NCI-H2227 (cell line): ENCODE measurements at regions not wholly inside any gene's neighbourhood (a gene's known extent, or its start where the extent isn't known, plus 50 kb on each side); places are given as distances from the start of the nearest gene placed in this dataset.

Experiments
- DNase-seq: peaks from one replicate; lab custom pipeline; 2025; ENCODE audit not compliant: unreplicated experiment; lab: John Stamatoyannopoulos, UW

GRCh38 chr2:7950035-7950612 is 731.7 kb upstream of the ID2 start:
- DNase-seq: no peak

- no peak for DNase-seq
Observed at GRCh38 chr2:7951001-7951400, 730.9 kb upstream of the ID2 start.

GRCh38 chr2:7951490-7951889 is 730.4 kb upstream of the ID2 start:
- DNase-seq: no peak

GRCh38 chr2:7952046-7952745 is 729.7 kb upstream of the ID2 start:
- DNase-seq: no peak

- peak; percentile 21 for DNase-seq
Observed at GRCh38 chr2:7953195-7953594, 728.7 kb upstream of the ID2 start.

GRCh38 chr2:7954234-7954633 is 727.6 kb upstream of the ID2 start:
- DNase-seq: no peak

GRCh38 chr2:7956126-7956689 is 725.6 kb upstream of the ID2 start:
- no peak for DNase-seq

GRCh38 chr2:7961550-7961949 is 720.3 kb upstream of the ID2 start:
- no peak for DNase-seq

- no peak for DNase-seq
Observed at GRCh38 chr2:7962161-7962560, 719.7 kb upstream of the ID2 start.

GRCh38 chr2:7963787-7964186 is 718.1 kb upstream of the ID2 start:
- DNase-seq: no peak

- DNase-seq: no peak
Observed at GRCh38 chr2:7966032-7966431, 715.8 kb upstream of the ID2 start.

- no peak for DNase-seq
Observed at GRCh38 chr2:7967707-7968405, 714.0 kb upstream of the ID2 start.

- DNase-seq: no peak
Observed at GRCh38 chr2:7969756-7970515, 711.9 kb upstream of the ID2 start.

GRCh38 chr2:7971248-7971647 is 710.6 kb upstream of the ID2 start:
- no peak for DNase-seq

- DNase-seq: no peak
Observed at GRCh38 chr2:7971841-7972240, 710.0 kb upstream of the ID2 start.

GRCh38 chr2:7972670-7973069 is 709.2 kb upstream of the ID2 start:
- DNase-seq: no peak

GRCh38 chr2:7973801-7974480 is 707.9 kb upstream of the ID2 start:
- DNase-seq: no peak

GRCh38 chr2:7974936-7975335 is 706.9 kb upstream of the ID2 start:
- DNase-seq: no peak

- no peak for DNase-seq
Observed at GRCh38 chr2:7976206-7976605, 705.6 kb upstream of the ID2 start.

- peak; percentile 3 for DNase-seq
Observed at GRCh38 chr2:7977981-7978380, 703.9 kb upstream of the ID2 start.

- DNase-seq: no peak
Observed at GRCh38 chr2:7982054-7982453, 699.8 kb upstream of the ID2 start.
